Fibroblast of skin of right biceps (primary cell): ENCODE measurements at regions not wholly inside any gene's neighbourhood (a gene's known extent, or its start where the extent isn't known, plus 50 kb on each side); places are given as distances from the start of the nearest gene placed in this dataset.

Experiments
- DNase-seq: peaks from one replicate; pipeline ENCODE4 v3.0.0-alpha.2; 2013

GRCh38 chr2:4272261-4272858 is 569.0 kb downstream of the DCDC2C start:
- no peak for DNase-seq

DNA sequence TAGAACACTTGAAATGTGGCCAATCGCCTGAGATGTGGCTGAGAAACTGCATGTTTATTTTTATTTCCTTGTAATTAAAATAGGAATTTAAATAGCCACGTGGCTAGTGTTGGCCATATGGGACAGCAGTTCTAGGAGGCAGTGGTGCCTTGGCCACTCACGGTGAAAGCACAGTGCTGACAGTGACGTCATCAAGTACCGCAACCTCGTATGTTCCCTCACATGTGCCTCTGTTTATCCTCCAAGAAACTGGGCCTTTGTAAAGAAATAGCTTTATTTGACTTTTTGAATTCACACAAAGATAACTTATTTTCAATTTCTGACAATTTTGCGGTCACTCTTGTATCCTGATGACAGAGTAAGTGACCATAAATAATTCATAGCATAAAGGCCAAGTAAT is 575.0 kb downstream of the DCDC2C start:
- no peak for DNase-seq

- no peak for DNase-seq
Measured at GRCh38 chr2:4279431-4279830, 576.1 kb downstream of the DCDC2C start.

DNA sequence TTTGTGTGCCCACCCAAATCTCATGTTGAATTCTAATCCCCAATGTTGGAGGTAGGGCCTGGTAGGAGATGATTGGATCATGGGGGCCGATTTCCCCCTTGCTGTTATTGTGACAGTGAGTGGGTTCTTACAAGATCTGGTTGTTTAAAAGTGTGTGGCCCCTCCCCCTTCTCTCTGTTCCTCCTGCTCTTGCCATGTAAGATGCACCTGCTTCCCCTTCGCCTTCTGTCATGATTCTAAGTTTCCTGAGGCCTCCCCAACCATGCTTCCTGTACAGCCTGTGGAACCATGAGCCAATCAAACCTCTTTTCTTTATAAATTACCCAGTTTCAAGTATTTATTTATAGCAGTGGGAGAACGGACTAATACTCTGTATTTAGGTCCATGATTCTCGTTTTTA is 588.1 kb downstream of the DCDC2C start:
- DNase-seq, result no peak

DNA sequence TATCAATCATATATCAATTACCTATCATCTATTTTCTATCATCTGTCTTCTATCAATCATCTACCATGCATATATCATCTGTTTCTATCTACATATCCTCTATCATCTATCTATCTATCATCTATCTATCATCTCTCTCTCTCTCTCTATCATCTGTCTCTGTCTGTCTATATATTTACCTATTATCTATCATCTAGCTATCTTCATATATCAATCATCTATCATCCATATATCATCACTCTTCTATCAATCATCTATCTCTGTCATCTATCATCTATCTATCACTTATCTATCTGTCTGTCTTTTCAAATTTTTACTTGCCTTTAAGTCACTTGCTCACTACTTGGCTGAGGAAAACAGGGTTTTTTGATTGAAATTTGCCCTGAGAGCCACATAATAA is 592.3 kb downstream of the DCDC2C start:
- no peak for DNase-seq

GRCh38 chr2:4300616-4301015 is 597.2 kb downstream of the DCDC2C start:
- no peak for DNase-seq

DNA sequence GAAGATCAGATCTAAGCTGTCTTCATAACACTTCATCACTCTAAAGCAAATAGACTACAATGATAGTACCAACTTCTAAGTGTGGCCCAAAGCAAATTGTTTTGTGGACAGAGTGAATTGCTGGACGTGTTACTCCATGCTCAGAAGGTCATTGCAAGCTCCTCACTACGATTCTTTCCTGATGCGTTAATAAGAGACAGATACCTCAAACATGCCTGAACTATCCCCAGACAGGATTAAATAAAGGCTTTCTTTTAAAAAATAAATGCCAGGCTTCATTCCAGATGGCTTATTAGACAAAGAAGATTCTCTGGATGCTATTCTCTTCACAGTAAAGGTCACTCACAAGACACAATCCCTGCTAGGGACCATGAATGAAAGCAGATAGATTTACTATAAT is 621.2 kb downstream of the DCDC2C start:
- no peak for DNase-seq

- no peak for DNase-seq
Measured at GRCh38 chr2:4336864-4337263, 633.5 kb downstream of the DCDC2C start.

GRCh38 chr2:4338345-4338744 is 635.0 kb downstream of the DCDC2C start:
- no peak for DNase-seq

DNA sequence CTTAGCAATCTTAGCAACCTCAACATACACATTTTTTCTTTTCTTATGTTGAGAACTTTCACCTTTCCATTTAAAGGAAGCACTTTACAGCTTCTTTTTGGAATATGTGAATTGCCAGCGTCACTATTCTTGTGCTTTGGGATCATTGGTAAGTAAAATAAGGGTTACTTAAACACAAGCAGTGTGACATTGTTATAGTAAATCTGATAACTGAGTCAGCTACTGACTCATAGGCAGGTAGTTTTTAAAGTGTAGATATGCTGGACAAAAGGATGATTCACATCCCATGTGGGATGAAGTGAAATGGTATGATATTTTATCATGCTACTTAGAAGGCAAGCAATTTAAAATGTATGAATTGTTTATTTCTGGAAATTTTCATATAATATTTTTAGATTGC is 637.2 kb downstream of the DCDC2C start:
- DNase-seq, result no peak

DNA sequence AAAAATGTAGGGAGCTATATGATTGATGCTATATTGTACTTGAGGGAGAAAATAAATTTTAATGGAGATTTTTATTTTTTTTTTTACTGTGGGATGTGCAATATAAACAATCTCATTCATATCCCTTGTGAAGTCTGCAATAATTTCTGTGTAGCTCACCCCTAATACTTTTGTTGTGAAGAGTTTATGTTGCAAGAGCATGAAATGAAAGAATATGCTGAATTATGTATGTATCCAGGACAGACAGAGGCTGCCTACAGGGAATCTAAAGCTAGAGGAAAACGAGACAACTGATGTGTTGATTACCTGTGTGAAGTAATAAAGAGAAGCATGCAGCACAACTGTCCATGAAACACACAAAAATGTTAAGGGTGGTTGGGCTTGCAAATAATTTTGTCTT is 643.3 kb downstream of the DCDC2C start:
- DNase-seq, result no peak

GRCh38 chr2:4353668-4354067 is 650.3 kb downstream of the DCDC2C start:
- no peak for DNase-seq

GRCh38 chr2:4354164-4354563 is 650.8 kb downstream of the DCDC2C start:
- no peak for DNase-seq

DNA sequence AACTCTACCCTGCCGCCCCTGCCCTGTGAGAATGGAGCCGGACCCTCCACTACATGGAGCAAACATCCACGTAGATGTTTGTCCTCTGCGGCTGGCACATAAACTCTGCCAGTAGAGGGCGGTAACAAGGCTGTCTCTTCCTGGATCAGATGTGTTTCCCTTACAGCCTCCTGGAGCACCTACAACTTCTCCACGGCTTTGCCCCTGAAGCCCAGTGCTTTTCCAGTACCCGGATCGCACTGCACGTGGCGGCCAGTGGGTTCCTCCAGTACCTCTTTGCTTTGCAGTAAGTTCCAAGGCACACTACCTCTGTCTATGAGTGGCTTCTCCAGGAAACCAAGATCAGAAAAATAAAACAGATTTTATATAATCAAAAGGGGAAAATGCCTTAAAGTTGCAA is 651.3 kb downstream of the DCDC2C start:
- no peak for DNase-seq

DNA sequence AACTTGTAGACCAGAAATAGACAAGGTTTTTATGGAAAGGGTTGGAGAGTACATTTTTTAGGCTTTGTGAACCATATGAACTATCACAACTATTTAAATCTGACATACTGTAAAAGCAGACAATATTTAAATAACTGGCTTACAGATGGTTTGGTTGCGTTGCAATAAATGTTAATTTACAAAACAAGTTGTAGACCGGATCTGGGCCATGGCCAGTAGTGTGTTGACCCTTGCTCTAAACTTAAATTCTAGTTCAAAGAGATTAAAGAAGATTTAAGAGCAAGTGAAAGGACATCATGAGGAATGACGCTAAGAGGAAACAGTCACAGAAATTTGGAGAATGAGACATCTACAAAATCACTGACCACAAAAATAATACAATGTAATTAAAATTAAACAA is 652.7 kb downstream of the DCDC2C start:
- no peak for DNase-seq

DNA sequence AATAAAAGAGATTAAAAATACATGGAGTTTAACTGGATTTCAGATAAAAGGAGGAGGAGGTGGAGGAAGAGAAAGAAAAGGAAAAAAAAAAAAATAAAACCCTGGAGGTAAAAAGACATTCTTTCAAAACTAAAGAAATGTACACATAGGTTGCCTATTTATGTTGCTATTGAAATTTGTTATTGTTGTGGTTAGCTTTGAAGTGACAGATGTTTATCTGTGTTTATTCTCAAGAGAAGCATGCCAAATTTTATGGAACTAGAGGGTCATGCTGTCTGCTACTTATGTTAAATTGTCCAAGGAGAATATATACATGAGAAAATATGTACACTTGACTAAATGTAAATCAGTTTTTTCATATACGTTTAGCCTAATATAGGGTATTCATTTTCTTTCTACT is 653.2 kb downstream of the DCDC2C start:
- no peak for DNase-seq

DNA sequence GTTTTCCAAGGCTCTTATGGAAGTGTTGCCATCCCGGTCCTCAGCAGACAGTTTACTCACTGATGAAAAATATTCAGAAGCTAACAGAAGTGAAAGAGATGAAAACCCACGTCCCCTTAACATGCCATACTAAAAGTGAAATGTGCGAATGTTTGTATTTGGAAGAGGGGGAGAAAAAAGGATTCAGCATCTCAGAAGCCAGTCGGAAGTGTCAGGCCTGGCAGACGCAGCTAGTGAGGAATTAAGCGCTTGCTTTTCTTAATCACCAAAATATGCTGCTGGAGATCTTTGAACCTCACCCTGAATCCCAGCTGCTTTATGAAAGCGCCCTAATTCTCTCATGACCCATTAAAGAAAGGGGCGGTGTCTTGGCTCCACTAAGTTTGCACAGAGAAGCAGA is 653.7 kb downstream of the DCDC2C start:
- no peak for DNase-seq

DNA sequence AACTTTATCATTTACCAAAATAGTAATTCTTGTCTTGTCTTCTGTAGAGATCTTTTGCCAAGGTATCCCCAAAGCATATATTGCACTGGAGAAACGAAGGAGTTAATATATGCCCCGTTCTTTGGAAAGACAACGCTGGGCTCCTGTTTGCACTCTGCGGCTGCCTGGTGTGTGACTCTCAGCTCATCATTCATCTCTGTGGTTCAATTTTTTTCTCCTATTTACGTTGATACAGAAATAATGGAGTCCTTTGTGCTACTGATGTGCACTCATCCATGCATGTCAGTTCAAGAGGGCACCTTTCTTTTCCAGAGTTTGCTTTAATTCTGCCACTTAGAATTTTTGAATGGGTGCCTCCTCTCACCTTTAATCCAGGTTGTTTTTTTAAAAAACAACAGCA is 655.5 kb downstream of the DCDC2C start:
- DNase-seq, result no peak

DNA sequence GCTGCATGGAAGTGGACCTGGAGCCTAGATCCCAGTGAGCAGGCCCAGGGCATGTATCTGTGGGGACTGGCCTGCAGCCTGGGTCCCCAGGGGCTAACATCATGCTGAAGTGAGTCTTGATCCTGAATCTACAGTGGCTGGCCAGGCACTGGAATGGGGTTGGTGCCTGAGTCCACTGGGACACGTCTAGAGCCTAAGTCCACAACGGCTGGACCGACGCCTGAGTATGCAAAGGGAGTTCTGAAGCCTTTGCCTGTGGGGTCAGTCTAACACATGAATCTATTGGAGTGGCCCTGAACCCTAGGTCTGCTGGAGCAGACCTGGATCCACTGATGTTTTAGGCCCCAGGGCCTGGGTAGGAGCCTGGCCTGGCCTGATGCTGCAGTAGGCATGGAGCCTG is 665.5 kb downstream of the DCDC2C start:
- no peak for DNase-seq

- DNase-seq, result no peak
Measured at GRCh38 chr2:4369826-4370419, 666.5 kb downstream of the DCDC2C start.

DNA sequence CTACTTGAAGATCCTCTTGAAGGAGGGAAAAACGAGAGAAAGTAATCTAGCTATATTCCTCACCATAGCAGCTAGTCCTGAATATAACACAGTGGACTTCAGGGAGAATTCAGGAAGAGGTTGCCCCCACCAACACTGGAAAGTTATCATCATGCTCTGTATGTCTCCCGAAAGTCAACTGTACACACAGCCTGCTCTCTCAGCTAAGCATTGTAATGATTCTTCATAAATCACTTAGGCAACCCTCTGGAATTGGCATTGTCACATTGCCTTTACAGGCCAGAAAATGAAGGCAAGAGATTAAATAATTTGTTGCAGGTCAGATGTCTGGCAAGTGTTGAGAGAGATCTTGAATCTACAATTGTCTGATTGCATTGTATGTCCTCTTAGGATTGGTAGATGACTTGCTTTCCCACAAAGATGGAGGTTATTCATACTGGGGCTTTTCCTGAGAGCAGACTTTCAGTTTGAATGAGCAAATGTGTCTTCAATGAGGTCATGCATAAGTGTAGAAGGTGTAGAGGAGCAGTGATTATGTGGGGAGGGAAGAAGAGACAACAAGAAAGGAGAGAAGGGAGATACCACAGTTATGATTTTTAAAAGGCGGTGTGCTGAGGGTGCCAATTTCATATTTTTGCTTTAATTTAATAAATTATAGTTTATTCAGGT is 667.2 kb downstream of the DCDC2C start:
- no peak for DNase-seq

DNA sequence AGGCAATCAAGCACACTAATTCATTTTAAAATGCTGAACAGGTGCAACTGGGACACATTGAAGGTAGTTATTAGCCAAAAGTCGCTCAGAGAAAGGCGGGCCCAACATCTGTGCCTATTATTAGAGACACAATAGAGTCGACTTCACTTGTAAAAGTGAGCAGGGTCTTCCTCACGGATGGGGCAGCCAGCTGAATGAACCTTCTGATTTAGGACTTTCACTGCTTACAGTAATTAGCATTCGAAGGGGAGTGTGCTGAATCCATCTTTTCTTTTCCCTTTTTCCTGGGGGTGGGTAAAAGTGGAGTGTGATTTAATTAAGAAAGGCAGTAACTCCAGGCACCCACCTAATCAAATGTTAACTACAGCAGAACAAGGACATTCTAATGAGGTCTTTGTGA is 677.7 kb downstream of the DCDC2C start:
- no peak for DNase-seq

DNA sequence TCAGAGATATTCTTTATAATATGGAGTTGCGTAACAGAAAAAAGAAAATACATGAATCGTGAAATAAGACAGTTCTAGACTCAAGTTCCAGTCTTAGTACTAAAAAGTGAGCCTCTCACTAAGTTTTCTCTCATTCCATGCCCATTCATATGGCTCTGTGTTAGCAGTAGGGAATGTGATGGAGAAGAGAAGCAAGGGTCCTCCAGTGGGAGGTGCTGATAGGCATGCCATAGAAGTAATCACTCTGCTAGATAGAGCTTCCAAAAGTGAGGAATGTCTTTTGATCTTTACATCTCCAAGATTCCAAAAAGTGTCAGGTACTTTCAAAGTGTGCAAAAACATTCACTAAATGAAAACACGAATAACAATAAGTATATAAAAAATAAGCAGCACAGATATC is 678.4 kb downstream of the DCDC2C start:
- no peak for DNase-seq

GRCh38 chr2:4391013-4391412 is 687.6 kb downstream of the DCDC2C start:
- no peak for DNase-seq

DNA sequence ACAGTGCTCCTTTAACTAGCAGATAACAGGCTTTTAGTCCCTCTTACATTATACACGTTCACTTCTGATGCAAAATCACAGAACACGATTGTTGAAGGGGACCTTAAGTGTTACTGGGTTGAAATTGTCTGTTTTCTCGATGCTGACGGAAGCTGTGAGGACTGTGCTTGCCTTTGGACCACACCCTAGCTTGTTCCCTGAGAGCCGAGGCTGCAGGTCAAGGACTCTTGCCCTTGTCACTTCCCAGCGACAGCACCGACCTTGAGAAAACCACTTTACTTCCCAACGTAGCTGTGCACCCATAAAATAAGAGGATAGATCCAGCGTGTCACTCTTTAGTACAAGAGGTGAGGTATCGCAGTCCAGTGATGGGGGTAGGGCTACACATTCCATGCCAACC is 701.0 kb downstream of the DCDC2C start:
- no peak for DNase-seq
